ENCODE measurements at regions not wholly inside any gene's neighbourhood (a gene's known extent, or its start where the extent isn't known, plus 50 kb on each side); places are given as distances from the start of the nearest gene placed in this dataset.

- no peak for TF ChIP-seq CTCF (IDR thresholded peaks at IDR 0.05)
- no peak for TF ChIP-seq POLR2A (IDR thresholded peaks at IDR 0.05)
Measured at GRCh38 chr13:38226496-38226895, 123.2 kb upstream of the UFM1 start.
